ENCODE measurements at regions not wholly inside any gene's neighbourhood (a gene's known extent, or its start where the extent isn't known, plus 50 kb on each side); places are given as distances from the start of the nearest gene placed in this dataset.
"Not testable (repeated sequence)": the region's sequence is repeated elsewhere in the genome, so short reads cannot be mapped to it uniquely, and the experiment has no call there.

DNA sequence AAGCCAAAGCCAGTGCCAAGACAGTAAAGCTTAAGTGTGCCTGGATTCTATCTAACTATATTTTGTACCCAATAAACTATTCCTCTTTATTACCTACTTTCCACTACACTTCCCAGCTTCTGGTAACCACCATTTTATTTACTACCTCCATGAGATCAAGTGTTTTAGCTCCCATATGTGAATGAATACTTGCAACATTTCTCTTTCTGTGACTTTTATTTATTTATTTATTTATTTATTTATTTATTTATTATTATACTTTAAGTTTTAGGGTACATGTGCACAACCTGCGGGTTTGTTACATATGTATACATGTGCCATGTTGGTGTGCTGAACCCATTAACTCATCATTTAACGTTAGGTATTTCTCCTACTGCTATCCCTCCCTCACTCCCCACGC lies 582.1 kb downstream of the AMY1C start:
- no peak for DNase-seq

DNA sequence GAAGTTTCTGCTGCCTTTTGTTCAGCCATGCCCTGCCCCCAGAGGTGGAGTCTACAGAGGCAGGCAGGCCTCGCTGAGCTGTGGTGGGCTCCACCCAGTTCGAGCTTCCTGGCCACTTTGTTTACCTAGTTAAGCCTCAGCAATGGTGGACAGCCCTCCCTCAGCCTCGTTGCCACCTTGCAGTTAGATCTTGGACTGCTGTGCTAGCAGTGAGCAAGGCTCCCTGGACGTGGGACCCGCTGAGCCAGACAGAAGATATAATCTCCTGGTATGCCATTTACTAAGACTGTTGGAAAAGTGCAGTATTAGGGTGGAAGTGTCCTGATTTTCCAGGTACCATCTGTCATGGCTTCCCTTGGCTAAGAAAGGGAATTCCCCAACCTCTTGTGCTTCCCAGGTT lies 588.2 kb downstream of the AMY1C start:
- DNase-seq = not testable (repeated sequence)

DNA sequence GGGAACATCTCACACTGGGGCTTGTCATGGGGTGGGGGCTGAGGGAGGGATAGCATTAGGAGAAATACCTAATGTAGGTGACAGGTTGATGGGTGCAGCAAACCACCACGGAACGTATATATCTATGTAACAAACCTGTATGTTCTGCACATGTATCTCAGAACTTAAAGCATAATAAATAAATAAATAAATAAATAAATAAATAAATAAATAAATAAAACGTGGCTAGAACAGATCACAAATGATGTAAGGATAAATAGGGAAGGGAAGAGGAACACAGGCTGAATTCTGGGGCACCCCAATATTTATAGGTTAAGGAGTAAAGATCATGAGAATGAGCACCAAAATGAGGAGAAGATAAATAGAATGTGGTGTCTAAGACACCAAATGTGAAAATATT lies 592.2 kb downstream of the AMY1C start:
- DNase-seq = no peak

DNA sequence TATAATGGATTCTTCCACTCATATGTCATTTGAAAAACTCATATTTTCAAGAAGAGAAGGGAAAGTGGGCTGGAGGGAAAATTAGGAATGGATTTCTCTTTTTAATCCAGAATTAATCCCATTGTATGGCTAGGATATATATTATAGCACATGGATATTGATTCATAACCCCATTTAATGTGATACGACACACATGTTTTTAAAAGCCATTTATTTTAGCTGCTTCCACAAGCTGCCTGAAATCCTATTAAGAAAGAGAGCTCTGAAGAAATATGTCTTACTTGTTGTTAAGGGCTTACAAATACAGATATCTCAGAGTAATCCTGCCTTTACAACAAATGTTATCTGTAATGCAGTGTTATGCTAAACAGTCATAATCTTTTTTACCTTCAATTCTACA lies 598.6 kb downstream of the AMY1C start:
- DNase-seq = no peak

DNA sequence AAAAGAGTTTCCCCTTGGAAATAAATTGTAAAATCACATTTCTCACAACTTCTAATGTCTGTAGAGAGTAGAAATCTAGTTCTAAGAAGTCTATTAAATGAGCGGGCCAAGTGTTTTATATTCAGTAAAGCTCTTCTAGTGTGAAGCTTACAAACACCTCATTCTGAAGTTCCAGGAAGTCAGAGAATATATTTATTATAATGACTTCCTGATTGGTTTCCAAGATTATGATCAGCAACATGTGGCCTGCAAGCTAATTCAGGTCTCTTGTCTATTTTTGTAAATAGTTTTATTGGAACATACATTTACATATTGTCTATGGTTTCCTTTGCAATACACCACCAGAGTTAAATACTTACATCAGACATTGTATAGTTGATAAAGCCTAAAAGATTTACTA lies 603.9 kb downstream of the AMY1C start:
- no peak for DNase-seq

DNA sequence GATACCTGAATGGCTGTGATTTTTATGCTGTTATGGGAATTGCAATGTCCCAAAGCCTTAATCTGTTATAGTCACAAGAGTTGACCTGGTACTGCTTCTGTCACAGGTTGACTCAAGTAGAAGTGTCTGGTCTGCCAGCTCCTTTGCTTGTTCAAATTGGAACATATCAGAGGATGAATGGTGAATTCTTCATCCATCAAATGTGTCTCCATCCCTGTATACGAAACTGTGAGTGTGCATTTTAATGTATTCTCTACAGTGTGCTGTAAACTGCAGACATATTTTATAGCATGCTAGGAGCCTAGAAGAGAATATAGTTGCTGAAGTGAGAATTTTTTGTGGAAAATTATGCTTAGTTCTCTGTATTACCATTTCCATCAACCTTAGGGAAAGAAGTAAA lies 608.4 kb downstream of the AMY1C start:
- DNase-seq = no peak

DNA sequence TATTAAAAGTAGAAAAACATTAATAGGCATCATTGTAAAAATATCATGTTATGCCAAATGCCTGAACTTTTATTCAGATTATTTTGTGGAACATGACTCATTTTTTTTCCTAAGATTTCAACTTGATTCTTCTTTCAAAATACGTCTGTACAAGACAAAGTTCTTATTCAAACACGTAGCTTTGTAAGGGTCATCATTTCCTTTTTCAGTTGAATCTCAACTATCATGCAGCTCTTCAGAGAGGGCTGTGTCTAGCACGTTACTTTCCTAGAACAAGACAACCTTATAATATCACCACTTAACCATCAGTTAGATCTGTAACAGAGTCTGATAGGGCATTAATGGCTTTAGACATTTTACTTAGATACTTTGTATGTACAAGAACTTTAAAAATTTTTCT lies 608.9 kb downstream of the AMY1C start:
- DNase-seq = no peak

DNA sequence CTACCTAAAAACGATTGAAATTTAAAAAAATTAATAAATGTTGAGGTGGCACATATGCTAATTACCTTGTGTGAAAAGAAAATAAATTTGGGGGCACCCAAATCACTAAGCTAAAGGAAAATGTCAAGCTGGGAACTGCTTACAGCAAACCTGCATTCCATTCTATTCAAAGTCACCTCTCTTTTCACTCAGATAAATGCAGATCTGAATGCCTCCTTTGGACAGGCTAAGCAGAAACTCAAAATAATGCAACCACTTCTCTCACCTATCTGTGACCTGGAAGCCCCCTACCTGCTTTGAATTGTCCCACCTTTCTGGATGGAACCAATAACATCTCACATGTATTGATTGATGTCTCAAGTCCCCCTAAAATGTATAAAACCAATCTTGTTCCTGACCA lies 628.7 kb downstream of the AMY1C start:
- DNase-seq = no peak

DNA sequence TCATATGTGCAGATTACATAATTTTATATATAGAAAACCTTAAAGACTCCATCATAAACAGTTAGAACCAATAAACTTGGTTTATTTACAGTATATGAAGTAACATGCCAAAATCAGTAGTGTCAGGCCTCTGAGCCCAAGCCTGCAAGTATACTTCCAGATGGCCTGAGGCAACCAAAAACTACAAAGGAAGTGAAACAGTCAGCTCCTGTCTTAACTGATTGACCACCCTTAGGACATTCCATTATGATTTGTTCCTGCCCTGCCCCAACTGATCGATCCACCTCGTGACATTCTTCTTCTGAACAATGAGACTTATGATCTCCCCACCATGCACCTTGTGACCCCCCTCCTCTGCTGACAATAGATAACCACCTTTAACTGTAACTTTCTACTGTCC lies 630.3 kb downstream of the AMY1C start:
- no peak for DNase-seq

DNA sequence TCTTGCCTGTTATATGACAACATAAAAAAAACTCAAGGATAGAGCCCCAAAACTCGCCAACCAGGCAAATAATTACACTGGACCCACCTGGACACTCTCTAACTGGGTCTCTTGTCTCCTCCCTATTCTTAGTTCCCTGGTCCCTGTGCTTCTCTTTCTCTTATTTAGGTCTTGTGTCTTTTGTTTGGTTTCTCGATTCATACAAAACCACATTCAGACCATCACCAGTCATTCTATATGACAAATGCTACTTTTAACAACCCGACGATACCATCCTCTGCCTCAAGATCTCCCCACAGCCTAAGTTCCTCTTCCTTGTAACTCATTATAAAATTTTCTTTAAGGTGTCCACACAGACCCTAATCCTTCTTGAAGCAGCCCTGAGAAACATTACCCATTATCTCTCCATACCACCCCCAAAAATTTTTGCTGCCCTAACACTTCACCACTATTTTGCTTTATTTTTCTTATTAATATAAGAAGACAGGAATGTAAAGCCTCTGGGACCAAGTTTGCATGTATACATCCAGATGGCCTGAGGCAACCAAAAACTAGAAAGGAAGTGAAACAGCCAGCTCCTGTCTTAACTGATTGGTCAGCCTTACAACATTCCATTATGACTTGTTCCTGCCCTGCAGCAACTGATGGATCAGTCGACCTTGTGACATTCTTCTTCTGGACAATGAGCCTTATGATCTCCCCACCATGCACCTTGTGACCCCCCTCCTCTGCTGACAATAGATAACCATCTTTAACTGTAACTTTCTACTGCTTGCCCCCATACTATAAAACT lies 638.2 kb downstream of the AMY1C start:
- DNase-seq = no peak

DNA sequence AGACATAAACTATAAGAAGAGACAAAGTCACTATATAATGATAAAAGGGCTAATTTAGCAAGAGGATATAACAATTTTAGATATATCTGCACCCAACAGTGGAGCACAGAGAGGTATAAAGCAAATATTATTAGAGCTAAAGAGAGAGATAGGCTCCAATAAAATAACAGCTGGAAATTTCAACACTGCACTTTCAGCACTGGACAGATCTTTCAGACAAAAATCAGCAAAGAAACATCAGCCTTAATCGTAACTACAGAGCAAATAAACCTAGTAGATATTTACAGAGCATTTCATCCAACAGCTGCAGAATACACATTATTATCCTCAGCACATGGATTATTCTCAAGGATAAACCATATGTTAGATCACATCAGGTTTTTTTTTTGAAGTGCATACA lies 642.9 kb downstream of the AMY1C start:
- DNase-seq = no peak

DNA sequence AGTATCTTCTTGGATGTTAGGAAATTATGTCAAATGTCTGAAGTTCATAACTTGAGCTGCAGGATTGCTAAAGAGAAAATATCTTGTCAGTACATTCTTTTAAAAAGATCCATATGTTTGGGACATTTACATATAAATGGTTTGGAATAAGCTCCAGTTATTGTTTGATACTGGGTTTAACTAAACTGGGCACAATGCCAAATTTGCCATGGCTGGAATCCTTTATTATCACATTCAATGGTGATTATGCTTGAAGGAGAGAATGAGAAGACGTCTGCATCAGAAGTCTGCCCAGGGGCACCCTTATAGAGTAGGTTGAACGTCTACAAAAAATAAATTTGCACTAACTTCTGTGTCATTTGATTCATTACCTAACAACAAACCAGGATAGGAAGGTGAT lies 652.5 kb downstream of the AMY1C start:
- DNase-seq = no peak

DNA sequence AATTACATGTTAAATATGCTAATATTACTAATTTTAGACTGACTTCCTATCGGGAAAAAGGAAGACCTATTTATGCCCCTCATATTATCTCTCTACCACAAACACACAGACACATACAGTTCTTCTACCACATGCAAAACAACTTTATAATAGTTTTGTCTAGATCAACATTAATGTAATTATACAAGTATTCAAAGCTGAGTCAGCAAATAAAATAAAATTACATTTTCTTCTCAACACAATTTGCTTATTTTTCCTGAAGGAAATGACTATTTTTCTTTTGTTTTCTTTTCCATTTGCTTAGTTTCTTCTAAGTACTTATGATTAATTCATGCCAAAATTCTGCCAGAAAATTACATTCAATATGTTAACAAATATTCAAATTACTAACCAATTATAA lies 654.2 kb downstream of the AMY1C start:
- DNase-seq = no peak

DNA sequence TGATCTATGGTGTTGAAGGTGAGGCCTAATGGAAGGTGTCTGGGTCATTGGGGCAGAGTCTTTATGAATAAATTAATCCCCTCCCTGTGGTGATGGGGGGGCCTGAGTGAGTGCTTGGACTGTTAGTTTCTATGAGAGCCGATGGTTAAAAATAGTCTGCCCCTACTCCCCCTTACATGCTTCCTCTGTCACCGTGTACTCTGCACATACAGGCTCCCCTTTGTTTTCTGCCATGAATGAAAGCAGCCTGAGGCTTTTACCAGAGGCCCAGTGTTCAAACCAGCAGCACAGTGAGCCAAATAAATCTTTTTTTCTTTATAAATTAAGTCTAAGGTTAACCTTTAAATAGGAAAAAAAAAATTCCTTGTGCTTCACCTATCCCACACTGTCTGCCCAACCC lies 657.0 kb downstream of the AMY1C start:
- no peak for DNase-seq

DNA sequence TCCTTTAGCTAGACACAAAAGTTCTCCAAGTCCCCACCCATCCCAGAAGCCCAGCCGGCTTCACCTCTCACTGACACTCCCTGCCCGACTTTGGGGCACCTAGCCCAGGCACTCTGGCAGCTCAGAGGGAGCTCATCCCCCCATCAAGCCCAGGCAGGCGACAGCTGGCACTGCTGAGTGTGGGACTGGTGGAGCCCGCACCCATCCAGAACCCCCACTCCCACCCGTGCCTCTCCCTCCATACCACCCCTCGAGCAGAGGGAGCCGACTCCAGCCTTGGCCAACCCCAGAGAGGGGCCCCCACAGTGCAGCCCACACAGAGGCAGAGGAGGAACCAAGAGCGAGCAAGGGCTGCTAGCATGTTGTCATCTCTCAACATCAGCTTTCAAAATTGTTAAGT lies 658.6 kb downstream of the AMY1C start:
- no peak for DNase-seq

DNA sequence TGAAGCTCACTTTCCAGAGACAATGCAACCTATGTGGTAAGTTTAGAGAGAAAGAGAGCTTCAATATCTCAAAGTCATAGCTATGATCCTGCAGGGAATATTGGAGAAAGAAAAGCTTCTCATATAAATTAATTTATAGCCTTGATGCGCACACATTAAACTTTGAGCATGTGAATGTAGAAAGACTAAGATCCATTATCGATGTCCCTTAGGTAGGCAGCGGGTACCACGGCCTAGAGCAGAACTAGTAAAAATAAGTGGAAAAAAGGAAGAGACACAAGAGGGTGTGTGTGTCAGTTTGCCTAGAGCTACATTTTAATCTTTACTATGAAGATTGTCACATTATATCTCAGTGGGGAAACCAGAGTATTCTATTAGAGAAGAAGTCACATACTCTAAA lies 685.6 kb downstream of the AMY1C start:
- no peak for DNase-seq

DNA sequence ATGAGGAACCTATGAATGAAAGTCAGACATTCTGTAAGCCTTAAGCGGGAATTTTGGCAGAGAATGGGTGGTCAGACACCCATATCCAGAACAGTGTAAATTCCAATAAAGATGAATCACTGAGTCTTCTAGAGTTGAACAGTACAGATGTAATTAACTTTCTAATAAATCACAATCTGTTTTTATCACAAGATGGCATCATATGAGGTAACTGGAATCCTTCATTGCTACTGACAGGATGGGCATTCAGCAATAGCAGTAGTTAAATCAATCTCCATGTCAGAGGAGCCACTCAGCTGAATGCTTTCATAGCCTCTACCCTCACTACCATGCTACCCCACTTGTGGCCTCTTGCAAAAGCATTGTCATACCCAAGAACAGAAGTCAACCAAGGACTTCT lies 690.3 kb downstream of the AMY1C start:
- no peak for DNase-seq

DNA sequence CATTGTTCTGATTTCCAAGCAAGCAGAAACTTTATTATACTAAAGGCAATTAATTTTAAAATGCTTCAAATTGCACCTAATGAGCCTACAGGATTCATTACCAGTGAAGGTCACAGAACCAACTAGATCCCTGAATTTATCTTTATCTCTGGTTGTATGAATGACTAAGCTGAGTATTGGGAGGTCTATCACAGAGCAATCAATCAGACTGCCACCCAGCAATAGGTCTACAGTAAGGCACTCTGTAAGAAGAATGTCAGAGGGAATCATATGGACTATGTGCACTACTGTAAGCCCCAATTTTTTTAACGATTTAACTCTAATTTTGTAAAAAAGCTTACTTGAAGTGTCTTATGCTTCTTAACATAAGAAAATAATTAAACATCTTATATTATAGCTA lies 707.0 kb downstream of the AMY1C start:
- DNase-seq = no peak

DNA sequence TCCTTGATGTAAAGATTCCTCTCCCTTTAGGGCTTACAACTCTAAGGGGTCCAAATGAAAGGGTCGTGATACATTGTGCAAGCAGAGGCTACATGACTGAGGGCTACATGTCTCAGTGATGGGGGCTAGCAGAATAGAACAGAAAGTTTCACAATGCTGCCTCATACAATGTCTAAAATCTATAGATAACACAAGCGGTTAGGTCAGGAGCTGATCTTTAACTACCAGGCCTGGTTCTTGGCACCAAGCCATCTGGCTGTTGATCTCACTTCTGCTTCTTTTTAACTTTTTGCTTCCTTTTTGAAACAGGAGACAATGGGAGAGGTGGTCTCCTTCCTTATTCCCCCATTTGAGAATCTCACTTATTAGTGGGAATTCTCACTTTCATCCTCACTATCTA lies 710.2 kb downstream of the AMY1C start:
- DNase-seq = no peak

DNA sequence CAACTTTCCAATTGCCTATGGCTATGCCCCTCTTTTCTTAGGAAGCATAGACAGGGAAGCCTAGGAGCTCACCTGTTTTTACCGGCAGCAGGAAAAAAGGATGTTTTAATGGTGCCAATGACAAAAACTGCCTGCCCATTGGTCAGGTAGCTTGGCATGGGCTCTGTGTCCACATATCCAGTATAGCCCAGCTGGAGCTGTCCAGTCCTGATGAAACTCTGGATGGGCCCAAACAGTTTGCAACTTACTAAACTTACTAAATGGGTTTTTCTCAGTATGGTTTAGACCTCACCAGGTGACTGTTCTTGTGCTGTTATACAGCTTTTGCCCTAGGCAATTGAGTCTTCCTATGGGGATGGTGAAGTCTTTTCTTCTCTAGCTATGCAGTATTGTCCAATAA lies 711.2 kb downstream of the AMY1C start:
- no peak for DNase-seq

DNA sequence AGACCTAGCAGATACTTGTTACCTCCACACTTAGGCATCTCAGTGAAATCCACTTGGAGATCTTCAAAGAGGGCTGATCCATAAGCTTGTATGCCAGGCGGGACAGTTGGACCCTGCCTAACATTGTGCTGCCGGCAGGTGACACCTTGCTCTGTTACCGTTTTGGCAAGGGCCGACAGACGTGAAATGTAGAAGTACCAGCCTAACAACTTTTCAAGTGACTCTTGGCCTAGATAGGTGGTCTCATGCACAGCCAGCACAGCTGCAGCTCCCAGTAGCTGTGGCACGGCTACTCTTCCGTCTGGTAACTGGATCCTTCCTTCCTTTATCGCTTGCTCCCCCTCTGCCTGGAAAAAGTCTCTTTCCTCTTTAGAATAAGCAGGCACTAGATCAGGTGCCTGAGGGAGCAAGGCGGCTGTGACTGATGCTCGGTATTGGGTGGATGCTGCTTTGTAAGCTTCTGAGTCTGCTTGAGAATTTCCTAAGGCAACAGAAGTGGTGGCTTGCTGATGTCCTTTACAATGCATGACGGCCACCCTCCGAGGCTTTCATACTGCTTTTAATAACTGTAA lies 713.5 kb downstream of the AMY1C start:
- DNase-seq = no peak

DNA sequence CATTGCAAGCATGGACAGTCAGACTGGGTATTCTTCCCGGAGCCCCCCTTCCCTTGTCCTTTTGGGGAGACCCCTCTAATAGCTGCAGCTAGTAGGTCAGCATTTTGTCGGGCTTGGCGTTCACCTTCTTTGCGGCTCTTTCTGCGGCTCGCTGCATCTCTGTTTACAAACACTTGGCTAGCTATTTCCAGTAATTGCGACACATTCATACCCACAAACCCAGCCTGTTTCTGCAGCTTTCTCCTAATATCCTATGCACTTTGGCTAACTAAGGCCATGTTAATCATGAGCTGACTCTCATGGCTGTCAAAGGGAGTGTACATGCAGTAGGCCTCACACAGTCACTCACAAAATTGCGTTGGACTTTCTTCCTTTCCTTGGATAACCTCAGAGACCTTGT lies 716.4 kb downstream of the AMY1C start:
- DNase-seq = no peak

DNA sequence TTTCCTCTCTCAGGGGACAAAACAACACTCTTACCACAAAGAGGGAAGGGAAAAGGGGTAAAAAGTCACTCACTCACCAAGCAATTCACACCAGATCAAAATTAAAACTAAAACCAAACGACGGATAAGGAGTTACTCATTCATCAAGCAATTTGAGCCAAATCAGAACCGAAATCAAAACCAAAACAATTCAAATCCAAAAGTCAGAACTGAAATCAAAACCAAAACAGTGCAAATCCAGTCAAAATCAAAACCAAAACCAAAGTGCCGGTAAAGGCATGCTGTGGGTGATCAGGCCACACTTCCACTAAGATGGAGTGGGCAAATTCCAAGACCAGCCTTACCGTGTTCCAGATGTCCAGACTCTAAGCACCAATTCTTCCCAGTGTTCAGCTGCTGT lies 717.9 kb downstream of the AMY1C start:
- DNase-seq = no peak

DNA sequence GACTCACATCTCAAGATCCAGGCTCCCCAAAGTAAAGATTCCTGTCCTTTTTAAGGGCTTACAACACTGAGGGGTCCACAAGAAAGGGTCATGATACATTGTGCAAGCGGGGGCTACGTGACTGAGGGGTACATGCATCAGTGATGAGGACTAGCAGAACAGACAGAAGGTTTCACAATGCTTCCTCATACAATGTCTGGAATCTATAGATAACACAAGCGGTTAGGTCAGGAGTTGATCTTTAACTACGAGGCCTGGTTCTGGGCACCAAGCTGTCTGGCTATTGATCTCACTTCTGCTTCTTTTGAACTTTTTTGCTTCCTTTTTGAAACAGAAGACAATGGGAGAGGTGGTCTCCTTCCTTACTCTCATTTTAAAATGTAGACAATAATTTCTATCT lies 718.6 kb downstream of the AMY1C start:
- no peak for DNase-seq

DNA sequence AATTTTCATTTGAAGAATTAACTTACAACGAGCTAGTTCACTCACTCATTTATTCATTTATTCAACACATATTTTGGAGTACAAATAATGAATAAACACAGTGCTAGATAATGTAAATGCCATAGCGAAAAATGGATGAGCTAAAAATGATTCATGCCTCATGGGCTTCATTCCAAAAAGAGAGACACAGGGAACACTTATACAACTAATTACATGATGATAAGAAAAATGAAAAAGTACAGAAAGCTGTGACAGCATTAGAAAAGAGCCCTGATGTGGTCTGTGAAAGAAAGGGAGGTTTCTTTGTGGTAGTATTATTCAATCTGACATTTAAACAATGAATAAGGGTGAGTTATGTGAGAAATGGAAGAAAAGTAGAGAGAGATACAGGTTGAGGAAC lies 726.4 kb downstream of the AMY1C start:
- DNase-seq = no peak

Measured in GDM1 (cell line).